ENCODE measurements at regions not wholly inside any gene's neighbourhood (a gene's known extent, or its start where the extent isn't known, plus 50 kb on each side); places are given as distances from the start of the nearest gene placed in this dataset.
"Not testable (repeated sequence)": the region's sequence is repeated elsewhere in the genome, so short reads cannot be mapped to it uniquely, and the experiment has no call there.

DNA sequence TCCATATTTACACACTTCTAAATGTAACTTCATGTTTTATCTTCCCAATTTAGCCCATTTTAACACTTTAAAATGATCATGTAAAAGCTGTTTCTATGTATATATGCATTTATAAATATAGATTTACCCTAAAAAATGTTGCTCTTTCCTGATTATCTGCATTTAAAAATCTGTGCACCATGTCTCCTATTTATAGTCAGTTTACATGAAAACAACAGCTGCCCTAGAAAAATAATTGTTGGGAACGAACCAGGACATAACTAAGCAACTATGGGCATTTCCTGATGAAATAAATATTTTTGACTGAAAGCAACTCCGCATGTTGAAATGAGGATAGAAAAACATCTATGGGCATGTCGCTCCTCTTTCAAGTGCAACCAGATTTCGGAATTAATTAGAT, 1368.2 kb downstream of the FAM181B start:
- no peak for DNase-seq

DNA sequence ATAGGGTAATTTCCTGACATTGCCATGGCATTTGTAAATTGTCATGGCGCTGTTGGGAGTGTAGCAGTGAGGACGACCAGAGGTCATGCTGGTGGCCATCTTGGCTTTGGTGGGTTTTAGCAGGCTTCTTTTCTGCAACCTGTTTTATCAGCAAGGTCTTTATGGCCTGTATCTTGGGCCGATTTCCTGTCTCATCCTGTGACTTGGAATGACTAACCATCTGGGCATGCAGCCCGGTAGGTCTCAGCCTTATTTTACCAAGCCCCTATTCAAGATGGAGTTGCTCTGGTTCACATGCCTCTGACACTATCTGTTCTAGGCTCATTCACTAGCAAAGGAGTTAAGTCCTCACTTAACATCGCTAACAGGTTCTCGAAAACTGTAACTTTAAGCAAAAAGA, 1374.2 kb downstream of the FAM181B start:
- no peak for DNase-seq

DNA sequence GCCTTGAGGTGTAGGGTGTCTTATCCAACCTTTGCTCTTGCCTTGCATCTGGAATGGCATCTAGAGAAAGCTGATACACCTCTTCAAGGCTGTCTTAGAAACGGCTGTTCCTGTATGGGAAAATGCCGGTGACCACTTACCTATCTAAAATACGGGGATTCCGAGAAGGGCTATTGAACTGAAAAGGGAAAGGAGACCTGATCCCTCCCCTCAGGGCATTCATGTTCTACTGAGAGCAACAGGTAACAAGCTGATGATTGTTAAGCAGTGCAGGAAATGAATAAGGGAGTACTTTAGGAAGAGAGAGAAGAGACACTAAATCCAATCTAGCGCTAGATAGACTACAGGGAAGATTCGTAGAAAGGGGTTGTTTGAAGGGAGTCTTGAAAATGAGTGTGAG, 1388.1 kb downstream of the FAM181B start:
- no peak for DNase-seq

DNA sequence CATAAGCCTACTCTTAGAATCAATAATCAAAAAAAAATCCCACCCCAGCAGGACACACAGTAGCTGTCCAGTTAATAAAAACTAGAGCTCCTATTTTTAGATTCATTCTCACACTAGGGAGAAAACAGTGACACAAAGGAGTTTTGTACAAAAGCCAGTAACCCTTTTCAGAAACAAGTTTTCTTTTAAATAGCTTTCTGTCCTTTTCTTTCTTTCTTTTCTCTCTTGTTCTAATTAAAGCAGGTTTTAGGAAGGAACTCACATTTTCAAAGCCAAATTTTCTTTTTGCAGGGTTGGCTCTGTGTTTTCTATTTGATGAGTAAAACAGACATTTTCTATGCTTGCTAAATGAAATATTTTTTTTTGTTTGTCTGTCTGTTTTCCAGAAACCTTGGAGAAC, 1390.7 kb downstream of the FAM181B start:
- no peak for DNase-seq

DNA sequence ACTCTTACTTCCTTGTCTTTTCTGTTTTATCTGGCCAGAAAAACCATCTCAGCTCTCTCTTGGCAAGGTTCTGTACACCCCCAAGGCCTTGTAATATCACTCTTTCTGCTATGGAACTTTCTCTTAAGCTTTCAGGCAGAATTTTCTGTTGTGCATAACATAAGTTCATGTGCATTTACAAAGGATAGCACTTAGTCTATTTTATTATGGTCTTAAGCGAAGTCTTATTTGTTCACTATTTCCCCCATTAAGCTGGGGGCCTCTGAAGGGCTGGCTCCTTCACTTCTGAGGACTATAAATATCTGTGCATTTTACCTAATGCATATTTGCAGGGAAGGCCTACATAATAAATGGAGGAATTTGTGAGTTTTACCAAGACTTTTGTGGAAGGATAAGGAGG, 1393.4 kb downstream of the FAM181B start:
- no peak for DNase-seq

- DNase-seq: no peak
Observed at GRCh38 chr11:81339521-81339920, 1394.1 kb downstream of the FAM181B start.

- no peak for DNase-seq
Observed at GRCh38 chr11:81337756-81338155, 1395.9 kb downstream of the FAM181B start.

- no peak for DNase-seq
Observed at GRCh38 chr11:81332276-81332675, 1401.4 kb downstream of the FAM181B start.

GRCh38 chr11:81331611-81332235, 1401.9 kb downstream of the FAM181B start:
- no peak for DNase-seq

DNA sequence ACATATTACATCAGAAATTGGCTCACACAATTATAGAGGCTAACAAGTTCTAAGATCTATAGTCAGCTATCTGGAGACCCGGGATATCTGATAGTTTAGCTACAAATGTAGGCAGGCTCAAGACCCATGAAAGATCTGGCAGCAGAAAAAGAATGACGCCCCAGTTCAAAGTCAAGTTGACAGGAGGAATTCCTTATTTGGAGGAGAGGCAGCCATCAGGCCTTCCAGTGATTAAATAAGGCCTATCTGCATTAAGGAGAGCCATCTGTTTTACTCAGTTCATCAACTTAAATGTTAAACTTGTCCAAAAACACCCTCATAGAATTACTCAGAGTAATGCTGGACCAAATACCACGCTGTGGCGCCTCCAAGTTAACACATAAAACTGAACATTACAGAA, 1402.6 kb downstream of the FAM181B start:
- DNase-seq: no peak

DNA sequence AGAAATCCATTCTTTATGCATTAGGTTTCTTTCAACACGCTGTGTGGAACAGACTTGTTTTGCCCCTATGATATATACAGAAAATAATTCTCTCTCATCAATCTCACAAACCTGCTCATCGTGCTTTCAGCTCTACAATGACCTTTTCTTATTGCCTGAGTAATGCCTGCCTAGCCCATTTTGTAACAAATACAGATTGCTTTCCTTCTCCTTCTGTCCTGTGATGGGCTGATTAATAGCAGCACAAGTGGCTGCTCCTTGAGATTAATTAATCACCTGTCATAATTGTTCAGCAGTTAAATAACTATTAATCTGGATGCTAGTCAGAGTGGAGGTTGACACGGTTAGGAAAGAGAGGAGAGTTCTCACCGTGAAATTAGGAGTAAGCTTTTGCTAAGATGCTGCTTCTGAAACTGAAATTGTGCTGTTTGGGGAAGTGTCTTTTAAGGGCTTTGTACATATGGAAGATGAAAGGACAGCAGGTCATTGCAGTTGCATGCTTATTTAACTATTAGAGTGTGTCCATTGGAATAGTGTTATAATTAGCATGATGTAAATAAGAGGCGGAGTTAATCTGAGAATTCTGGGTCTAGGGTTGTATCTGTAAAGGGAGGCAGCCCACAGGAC, 1430.5 kb downstream of the FAM181B start:
- no peak for DNase-seq

- DNase-seq: no peak
Observed at GRCh38 chr11:81301166-81301830, 1432.4 kb downstream of the FAM181B start.

- no peak for DNase-seq
Observed at GRCh38 chr11:81286959-81287358, 1446.7 kb downstream of the FAM181B start.

- no peak for DNase-seq
Observed at GRCh38 chr11:81286550-81286949, 1447.1 kb downstream of the FAM181B start.

- not testable (repeated sequence) for DNase-seq
Observed at GRCh38 chr11:81280228-81280627, 1453.4 kb downstream of the FAM181B start.

DNA sequence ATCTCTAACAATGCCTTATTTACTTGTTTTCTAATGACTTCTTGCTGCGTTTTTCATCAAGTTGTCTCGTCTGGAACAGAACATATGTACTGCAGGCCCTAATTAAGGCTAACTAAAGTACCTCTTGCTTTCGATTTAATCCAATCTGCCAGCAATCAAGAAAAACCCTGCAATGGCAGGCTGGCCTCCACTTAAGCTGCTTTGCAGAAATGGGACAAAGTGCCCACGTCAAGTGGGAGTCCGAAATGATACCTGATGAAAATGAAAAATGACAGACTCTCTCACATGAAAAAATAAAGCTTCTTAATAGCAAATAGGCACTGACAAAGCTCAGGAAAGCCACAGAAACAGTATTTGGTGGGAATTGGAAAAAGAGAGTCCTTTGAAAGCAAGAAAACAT, 1454.7 kb downstream of the FAM181B start:
- no peak for DNase-seq

DNA sequence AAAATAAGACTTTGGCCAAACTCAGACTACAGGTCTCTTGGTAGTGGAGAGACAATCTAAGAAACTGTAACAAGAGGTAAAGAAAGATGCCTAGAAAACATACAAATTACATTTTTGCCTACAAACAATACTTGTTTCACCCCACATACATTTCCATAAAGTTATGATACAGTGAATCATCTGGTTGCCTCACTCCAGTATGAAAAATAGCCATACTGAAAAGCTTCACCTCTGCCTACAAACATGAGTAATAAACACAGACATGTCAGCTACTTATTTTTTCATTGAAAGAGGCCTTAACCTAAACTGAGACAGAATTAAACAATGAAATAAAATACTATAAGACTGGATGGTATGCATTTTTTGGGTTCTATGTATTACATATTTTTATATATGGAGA, 1463.0 kb downstream of the FAM181B start:
- no peak for DNase-seq

GRCh38 chr11:81267246-81267645, 1466.4 kb downstream of the FAM181B start:
- no peak for DNase-seq

DNA sequence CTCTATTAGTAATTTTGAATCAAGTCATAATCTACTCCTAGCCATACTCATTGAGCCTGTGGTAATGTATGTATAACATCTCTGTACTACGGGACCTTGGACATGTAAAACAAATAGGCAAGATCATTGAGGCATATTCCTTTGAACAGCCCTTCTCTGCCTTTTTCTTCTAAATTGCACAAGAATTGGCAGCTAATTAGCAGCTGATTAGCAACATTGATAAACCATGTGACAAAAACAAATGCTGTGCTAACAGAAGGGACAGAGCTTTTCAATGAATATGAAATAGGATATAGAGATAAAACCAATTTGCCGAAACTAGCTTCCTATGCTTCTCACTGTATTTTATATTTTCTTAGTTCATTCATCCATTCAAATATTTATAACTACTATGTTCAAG, 1474.2 kb downstream of the FAM181B start:
- no peak for DNase-seq

DNA sequence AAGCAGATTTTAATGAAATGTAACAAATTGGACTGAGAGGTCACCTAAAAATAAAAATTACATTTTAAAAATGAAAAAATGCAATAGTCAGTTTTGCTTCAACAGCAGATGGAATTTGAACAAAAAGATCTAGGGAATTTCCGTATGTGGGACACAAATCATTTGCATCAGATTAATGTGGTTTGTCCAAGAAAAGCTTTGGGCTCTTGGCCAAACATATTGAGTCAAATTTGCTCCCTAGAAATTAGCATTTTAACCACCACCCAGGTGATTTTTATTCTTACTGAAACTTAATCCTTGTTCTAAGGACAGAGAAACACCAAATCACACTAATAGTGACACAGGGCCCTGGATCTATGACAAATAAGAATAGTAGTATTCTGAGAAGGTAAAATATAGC, 1477.8 kb downstream of the FAM181B start:
- DNase-seq: no peak

DNA sequence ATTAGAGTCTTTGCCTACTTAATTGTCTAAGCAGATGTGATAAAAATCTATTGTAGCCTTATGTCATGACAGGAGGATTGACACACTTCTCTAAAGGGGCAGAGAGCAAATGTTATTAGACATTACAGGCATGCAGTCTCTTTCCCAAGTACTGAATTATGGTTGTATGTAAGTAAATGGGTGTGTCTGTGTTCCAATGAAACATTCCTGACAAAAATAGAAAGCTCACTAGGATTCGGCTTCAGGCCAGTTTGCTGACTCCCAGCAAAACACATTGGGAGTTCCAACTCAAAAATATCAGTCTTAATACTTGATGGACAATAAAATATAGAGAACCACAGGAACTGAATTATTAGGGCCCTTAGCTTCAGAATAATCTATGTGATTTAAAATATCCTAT, 1480.4 kb downstream of the FAM181B start:
- no peak for DNase-seq

DNA sequence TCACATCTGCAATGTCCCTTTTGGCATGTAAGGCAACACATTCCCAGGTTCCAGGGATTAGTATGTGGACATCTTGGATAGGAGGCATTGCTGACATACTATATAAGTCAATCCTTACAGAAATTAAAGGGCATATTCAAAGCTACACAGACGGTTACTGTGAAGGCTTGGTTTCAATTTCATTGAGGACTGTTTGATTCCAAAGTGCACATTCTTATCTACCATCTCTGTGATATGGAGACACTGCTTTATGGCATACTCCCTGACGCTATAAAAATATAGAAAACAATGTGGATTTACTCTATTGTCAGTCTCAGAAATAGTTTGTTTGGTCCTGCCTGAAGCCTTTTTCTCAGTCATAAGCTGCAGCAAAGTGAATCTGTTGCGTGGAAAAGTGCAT, 1486.7 kb downstream of the FAM181B start:
- no peak for DNase-seq

- DNase-seq: no peak
Observed at GRCh38 chr11:81245791-81246190, 1487.9 kb downstream of the FAM181B start.

DNA sequence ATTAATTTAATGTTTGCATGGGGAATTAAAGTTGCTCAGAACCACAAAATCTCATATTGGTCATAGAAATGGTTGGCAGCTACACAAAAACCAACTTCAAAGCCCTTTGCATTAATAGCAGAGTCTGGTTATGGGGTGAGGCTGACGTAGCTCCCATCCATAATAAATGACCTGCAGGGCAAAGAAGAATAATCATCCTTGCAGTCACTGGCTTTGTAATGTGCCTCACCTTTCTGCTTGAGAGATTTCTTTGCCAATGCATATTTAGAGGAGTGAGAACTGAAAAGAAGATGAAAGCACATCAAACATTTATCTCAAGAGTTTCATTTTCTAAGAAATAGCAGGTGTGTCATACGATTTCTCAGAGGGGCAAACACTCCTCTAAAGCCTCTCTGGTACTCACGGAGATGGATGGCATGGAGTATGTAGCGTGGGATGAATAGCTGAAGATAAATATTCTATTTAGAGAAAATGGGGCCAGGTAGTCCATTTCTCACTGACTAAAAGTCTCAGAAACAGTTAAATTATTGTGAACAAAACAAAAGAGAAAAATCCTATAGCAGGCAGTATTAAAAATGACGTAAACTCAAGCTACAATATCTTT, 1491.9 kb downstream of the FAM181B start:
- DNase-seq: no peak

All from activated gamma-delta T cell (primary cell).